A204.1 (cell line): ENCODE measurements at regions not wholly inside any gene's neighbourhood (a gene's known extent, or its start where the extent isn't known, plus 50 kb on each side); places are given as distances from the start of the nearest gene placed in this dataset.

Source experiments
- FAIRE-seq: peaks from 2 replicates; lab custom pipeline; 2012; peaks lifted over from hg19 to GRCh38; lab: Jason Lieb, UNC

DNA sequence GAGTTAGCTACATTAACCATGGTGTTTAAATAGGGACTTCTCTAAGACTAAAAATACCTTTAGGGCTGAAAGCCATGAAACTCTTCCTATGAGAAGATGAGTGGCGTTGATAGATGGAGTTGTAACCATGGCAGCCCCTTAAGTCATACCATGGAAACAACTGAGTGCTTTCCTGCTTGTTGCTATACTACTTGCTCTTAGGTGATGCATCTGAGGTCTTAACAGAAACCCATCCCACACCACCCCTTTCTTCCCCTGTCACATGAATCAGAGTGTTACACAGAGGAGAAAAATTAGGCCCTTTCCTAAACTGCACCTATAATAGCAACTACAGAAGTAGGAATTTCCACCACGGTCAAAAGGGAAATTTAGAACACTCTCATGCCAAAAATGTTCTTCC, 64.3 kb upstream of the ZC3H12C start:
- FAIRE-seq: no peak

- FAIRE-seq: no peak
Measured at GRCh38 chr11:110029714-110030113, 63.5 kb upstream of the ZC3H12C start.

GRCh38 chr11:110031171-110031570, 62.0 kb upstream of the ZC3H12C start:
- no peak for FAIRE-seq

DNA sequence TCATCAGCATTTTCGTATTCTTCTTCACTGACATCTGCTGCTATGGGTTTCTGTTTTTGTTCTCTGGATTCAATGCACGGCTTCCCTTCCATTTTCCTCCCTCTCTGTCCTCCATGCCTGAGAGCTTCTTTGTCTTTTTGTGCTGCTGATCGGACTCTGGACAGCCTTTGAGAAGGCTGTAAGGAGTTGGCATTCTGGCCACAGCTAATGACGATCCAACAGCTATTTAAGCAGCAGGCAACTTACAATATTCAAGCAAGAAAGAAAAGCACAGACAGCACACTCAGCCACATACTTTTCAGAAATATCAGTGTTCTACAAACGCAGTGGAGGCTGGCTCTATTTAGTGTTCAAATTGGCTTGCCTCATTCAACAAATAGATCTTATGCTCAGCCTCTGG, 60.9 kb upstream of the ZC3H12C start:
- FAIRE-seq: no peak

GRCh38 chr11:110032957-110033570, 60.1 kb upstream of the ZC3H12C start:
- no peak for FAIRE-seq

DNA sequence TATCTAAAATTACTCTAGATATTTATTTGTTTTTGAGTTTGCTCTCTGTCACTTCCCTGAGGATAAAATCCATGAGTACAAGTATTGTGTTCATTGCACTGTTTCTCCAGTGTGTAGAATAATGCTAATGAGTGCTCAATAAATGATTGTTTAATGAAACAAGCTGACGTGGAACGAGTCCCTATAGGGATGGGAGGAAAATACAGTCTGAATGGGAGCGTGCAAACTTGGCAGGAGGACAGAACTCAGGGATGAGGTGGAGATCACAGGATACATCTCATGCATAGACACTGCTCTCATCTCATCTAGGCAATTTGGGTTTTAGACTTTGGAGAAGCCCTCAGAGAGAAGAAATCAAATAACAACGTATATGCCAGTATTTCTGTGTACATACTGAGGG, 58.4 kb upstream of the ZC3H12C start:
- no peak for FAIRE-seq

DNA sequence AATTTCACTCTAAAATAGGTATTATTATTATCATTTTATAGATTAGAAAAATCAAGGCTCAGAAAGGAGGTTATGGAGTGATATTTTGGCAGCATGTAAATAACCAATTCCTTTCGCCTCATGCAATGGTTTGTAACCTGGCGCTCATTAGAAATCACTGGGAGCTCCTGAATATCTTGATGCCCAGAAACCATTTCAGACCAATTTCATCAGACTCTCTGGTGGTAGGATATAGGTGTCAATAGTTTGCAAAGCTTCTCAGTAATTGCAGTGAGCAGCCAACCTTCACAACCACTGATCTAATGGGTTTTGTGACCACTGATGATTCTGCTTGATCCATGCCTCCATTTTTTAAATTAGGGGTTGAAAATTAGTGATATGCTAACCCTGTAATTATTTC, 57.8 kb upstream of the ZC3H12C start:
- FAIRE-seq: no peak

GRCh38 chr11:110038201-110038600, 55.0 kb upstream of the ZC3H12C start:
- no peak for FAIRE-seq
